HFFc6 (cell line): ENCODE measurements at regions not wholly inside any gene's neighbourhood (a gene's known extent, or its start where the extent isn't known, plus 50 kb on each side); places are given as distances from the start of the nearest gene placed in this dataset.

ENCODE experiments used
- DNase-seq: peaks from one replicate; pipeline ENCODE4 v3.0.0-alpha.2; 2018
- H3K27ac Mint-ChIP-seq: 2 replicates; pipeline ENCODE4 v1.8.0; 2020; ENCODE audit warnings: mild to moderate bottlenecking, mixed read lengths
- H3K27me3 Mint-ChIP-seq: 2 replicates; pipeline ENCODE4 v1.8.0; 2021; ENCODE audit warnings: mild to moderate bottlenecking, moderate library complexity, mixed read lengths; ENCODE audit not compliant: insufficient read depth
- H3K36me3 Mint-ChIP-seq: 2 replicates; pipeline ENCODE4 v1.8.0; 2021; ENCODE audit warnings: low read depth, mixed read lengths
- H3K4me1 Mint-ChIP-seq: 2 replicates; pipeline ENCODE4 v1.8.0; 2020; ENCODE audit warnings: low read depth, mixed read lengths
- H3K4me3 Mint-ChIP-seq: 2 replicates; pipeline ENCODE4 v1.8.0; 2020; ENCODE audit warnings: mild to moderate bottlenecking, moderate library complexity, mixed read lengths
- H3K9me3 Mint-ChIP-seq: 2 replicates; pipeline ENCODE4 v1.8.0; 2020; ENCODE audit warnings: mild to moderate bottlenecking, mixed read lengths
- TF ChIP-seq, protein P1 (sequence below): fragments of 200-600 bp; sonication (generic); IDR thresholded peaks from 2 replicates; pipeline ENCODE4 v1.5.0; 2021; ENCODE audit warnings: antibody characterized with exemption, mild to moderate bottlenecking

GRCh38 chr2:35172687-35173086, 1182.9 kb upstream of the CRIM1 start:
- Mint-ChIP-seq H3K27me3 (no peaks in the 10 kb centered on the region), H3K4me3 (no peak overlapping the region), H3K4me1 (no peaks in the 10 kb centered on the region), H3K36me3 (no peaks in the 10 kb centered on the region), H3K27ac (no peak overlapping the region), H3K9me3 (peaks cover 35% of the 10 kb centered on the region)
- no peak for DNase-seq
- TF ChIP-seq, protein P1, sequence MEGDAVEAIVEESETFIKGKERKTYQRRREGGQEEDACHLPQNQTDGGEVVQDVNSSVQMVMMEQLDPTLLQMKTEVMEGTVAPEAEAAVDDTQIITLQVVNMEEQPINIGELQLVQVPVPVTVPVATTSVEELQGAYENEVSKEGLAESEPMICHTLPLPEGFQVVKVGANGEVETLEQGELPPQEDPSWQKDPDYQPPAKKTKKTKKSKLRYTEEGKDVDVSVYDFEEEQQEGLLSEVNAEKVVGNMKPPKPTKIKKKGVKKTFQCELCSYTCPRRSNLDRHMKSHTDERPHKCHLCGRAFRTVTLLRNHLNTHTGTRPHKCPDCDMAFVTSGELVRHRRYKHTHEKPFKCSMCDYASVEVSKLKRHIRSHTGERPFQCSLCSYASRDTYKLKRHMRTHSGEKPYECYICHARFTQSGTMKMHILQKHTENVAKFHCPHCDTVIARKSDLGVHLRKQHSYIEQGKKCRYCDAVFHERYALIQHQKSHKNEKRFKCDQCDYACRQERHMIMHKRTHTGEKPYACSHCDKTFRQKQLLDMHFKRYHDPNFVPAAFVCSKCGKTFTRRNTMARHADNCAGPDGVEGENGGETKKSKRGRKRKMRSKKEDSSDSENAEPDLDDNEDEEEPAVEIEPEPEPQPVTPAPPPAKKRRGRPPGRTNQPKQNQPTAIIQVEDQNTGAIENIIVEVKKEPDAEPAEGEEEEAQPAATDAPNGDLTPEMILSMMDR = no peak

GRCh38 chr2:35168351-35168750, 1187.2 kb upstream of the CRIM1 start:
- TF ChIP-seq, protein P1 = no peak
- Mint-ChIP-seq H3K27ac (no peak overlapping the region), H3K27me3 (no peaks in the 10 kb centered on the region), H3K36me3 (no peaks in the 10 kb centered on the region), H3K4me3 (no peak overlapping the region), H3K4me1 (no peaks in the 10 kb centered on the region), H3K9me3 (peaks cover 25% of the 10 kb centered on the region)
- no peak for DNase-seq

GRCh38 chr2:35163948-35164347, 1191.6 kb upstream of the CRIM1 start:
- no peaks in the 10 kb centered on the region for H3K27me3 Mint-ChIP-seq
- DNase-seq = no peak
- H3K27ac Mint-ChIP-seq = no peak overlapping the region
- TF ChIP-seq, protein P1 = no peak
- no peaks in the 10 kb centered on the region for H3K36me3 Mint-ChIP-seq
- H3K4me3 Mint-ChIP-seq = no peak overlapping the region
- H3K9me3 Mint-ChIP-seq = peaks cover 19% of the 10 kb centered on the region
- H3K4me1 Mint-ChIP-seq = no peaks in the 10 kb centered on the region

DNA sequence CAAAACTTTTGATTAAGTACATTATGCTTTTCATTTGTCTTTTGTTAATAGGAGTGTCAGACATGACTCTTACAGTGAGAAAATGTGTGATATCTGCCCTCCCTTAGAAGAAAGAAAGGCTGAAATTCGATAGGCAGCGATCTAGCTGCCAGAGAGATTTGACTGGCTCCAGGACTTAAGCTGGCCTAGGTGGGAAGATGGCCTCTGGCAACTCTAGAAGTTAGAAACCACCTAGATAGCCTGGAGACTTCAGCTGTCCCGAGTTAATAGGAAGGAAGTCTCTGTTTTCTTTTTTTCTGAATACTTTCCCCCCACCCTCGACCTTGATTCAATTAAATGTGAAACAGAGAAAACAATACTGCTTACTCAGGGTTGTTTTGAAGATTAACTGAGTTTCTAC, 1194.7 kb upstream of the CRIM1 start:
- DNase-seq = no peak
- TF ChIP-seq, protein P1 = no peak
- H3K4me1 Mint-ChIP-seq = no peaks in the 10 kb centered on the region
- no peaks in the 10 kb centered on the region for H3K36me3 Mint-ChIP-seq
- H3K9me3 Mint-ChIP-seq = peaks cover 10% of the 10 kb centered on the region
- H3K27me3 Mint-ChIP-seq = no peaks in the 10 kb centered on the region
- H3K4me3 Mint-ChIP-seq = no peak overlapping the region
- H3K27ac Mint-ChIP-seq = no peak overlapping the region

DNA sequence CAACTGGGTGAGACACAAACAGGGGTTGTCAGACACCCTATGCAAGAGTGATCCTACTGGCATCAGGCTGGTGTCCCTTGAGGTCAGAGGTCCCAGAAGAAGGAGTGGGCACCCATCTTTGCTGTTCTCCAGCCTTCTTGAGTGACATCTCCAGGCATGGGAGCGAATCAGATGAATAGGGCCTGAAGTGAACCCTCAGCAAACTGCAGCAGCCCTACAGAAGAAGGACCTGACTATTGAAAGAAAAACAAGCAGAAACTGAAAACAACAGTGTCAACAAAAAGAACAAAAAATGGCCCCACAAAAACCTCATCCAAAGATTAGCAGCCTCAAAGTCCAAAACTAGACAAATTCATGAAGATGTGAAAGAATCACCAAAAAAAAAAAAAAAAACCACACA, 1229.7 kb upstream of the CRIM1 start:
- no peaks in the 10 kb centered on the region; the same call in 1 of the 2 replicates for H3K27me3 Mint-ChIP-seq

More for the DNA sequence above, 1229.7 kb upstream of the CRIM1 start:
- TF ChIP-seq, protein P1 = no peak
- Mint-ChIP-seq H3K36me3 (no peaks in the 10 kb centered on the region), H3K4me3 (no peak overlapping the region), H3K27ac (no peak overlapping the region), H3K9me3 (peaks cover 25% of the 10 kb centered on the region), H3K4me1 (no peaks in the 10 kb centered on the region)
- DNase-seq = no peak
